ENCODE measurements at regions not wholly inside any gene's neighbourhood (a gene's known extent, or its start where the extent isn't known, plus 50 kb on each side); places are given as distances from the start of the nearest gene placed in this dataset.

GRCh38 chr11:110886288-110886970, 174.2 kb upstream of the ARHGAP20 start:
- no peak for TF ChIP-seq NFIC (IDR thresholded peaks at IDR 0.05)
- no peak for TF ChIP-seq REST (IDR thresholded peaks at IDR 0.05; ENCODE audit: low read depth)
- no peak for TF ChIP-seq RAD21 (IDR thresholded peaks at IDR 0.05; ENCODE audit: low read depth)
- no peak for TF ChIP-seq EGR1 (IDR thresholded peaks at IDR 0.05)
- no peak for TF ChIP-seq EP300 (IDR thresholded peaks at IDR 0.05; ENCODE audit: borderline replicate concordance)
- TF ChIP-seq, protein P1, sequence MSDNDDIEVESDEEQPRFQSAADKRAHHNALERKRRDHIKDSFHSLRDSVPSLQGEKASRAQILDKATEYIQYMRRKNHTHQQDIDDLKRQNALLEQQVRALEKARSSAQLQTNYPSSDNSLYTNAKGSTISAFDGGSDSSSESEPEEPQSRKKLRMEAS (IDR thresholded peaks at IDR 0.05): no peak
- TF ChIP-seq TAF1 (IDR thresholded peaks at IDR 0.05; ENCODE audit: low read depth): no peak
- TF ChIP-seq ZBTB7A (IDR thresholded peaks at IDR 0.05; ENCODE audit: low read depth): no peak
- no peak for TF ChIP-seq CREB1 (IDR thresholded peaks at IDR 0.05; ENCODE audit: low read depth)
- no peak for TF ChIP-seq TCF12 (IDR thresholded peaks at IDR 0.05; ENCODE audit: low read depth)
- no peak for TF ChIP-seq CEBPB (IDR thresholded peaks at IDR 0.05)

DNA sequence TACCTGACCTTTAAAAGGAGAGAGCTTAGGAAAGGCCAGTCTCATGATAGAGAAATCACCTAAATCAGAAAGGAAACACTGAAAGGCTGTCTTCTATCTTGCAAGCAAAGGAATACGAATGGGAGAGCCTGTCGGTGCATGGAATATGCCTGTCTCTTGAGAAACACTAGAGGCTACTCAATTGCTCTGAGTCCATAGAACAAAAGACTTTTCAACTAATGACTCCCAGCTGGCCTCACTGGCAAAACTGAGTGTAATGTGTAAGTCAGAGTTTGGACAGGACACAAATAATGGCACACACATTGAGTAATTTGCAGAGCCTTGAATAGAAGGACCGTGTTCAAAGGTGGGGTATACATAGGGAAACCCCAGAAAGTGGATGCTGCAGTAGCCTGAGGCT, 171.0 kb upstream of the ARHGAP20 start:
- TF ChIP-seq ZBTB7A (IDR thresholded peaks at IDR 0.05; ENCODE audit: low read depth): no peak
- TF ChIP-seq, protein P1 (IDR thresholded peaks at IDR 0.05): no peak
- TF ChIP-seq TEAD4 (IDR thresholded peaks at IDR 0.05): no peak
- no peak for TF ChIP-seq CREB1 (IDR thresholded peaks at IDR 0.05; ENCODE audit: low read depth)
- TF ChIP-seq REST (IDR thresholded peaks at IDR 0.05; ENCODE audit: low read depth): no peak
- no peak for TF ChIP-seq NFIC (IDR thresholded peaks at IDR 0.05)
- TF ChIP-seq EP300 (IDR thresholded peaks at IDR 0.05; ENCODE audit: borderline replicate concordance): no peak

DNA sequence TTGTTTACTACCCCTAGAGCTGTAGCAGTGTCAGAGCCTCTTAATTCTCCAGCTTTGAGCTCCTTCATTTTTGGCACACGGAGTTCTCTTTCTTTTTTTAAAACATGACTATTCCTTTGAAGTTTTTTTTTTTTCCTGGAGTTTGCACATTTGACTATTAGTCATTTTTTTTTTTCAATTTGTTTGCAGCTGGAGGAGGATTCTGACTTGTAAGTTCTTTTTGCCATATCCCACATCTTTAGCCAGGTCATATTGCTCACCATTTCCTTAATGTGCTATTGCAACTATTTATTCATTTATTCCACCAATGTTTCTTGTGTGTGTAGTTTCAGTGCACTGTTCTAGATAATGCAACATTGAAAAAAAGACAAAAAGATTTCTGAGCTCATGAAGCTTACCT, 166.3 kb upstream of the ARHGAP20 start:
- TF ChIP-seq TCF12 (IDR thresholded peaks at IDR 0.05; ENCODE audit: low read depth) (no peak), CREB1 (IDR thresholded peaks at IDR 0.05; ENCODE audit: low read depth) (no peak), YY1 (IDR thresholded peaks at IDR 0.05; ENCODE audit: low read depth) (no peak), ZBTB7A (IDR thresholded peaks at IDR 0.05; ENCODE audit: low read depth) (no peak), TAF1 (IDR thresholded peaks at IDR 0.05; ENCODE audit: low read depth) (no peak), NFIC (IDR thresholded peaks at IDR 0.05) (no peak), EGR1 (IDR thresholded peaks at IDR 0.05) (no peak), FOXM1 (IDR thresholded peaks at IDR 0.05; ENCODE audit: borderline replicate concordance, low read depth) (no peak), CEBPB (IDR thresholded peaks at IDR 0.05) (no peak), USF1 (IDR thresholded peaks at IDR 0.05) (no peak), EP300 (IDR thresholded peaks at IDR 0.05; ENCODE audit: borderline replicate concordance) (no peak), REST (IDR thresholded peaks at IDR 0.05; ENCODE audit: low read depth) (no peak), RAD21 (IDR thresholded peaks at IDR 0.05; ENCODE audit: low read depth) (no peak), TEAD4 (IDR thresholded peaks at IDR 0.05) (no peak)
- TF ChIP-seq, protein P1 (IDR thresholded peaks at IDR 0.05): no peak

DNA sequence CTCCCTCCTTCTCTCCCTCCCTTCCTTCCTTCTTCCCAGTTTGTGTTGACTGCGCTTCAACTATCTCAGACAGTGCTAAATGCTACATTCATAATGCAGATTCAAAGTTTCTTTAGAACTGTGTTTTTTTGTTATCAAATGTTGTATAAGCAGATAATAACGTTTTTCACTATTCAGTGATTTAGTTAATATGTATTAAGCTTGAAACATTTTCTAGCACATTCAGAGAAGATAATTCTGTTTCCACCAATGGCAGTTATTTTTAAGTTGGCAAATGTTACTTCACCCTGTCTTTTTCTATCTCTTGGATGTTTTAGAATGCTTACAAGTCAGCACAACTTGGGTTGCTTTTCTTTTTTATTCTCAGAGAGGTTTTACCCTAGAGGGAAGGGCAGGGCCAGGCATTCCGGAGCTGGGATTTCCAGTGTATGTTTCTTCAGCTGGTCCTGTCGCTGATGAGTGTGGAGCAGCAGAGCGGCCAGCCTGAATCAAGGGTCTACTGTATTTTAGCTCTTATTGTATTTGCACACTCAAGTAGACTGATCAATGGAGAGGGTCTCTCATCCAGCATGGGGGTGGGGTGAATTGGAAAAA, 162.3 kb upstream of the ARHGAP20 start:
- no peak for TF ChIP-seq ZBTB7A (IDR thresholded peaks at IDR 0.05; ENCODE audit: low read depth)
- TF ChIP-seq FOXM1 (IDR thresholded peaks at IDR 0.05; ENCODE audit: borderline replicate concordance, low read depth): no peak
- TF ChIP-seq TCF12 (IDR thresholded peaks at IDR 0.05; ENCODE audit: low read depth): no peak
- TF ChIP-seq EGR1 (IDR thresholded peaks at IDR 0.05): no peak
- TF ChIP-seq TEAD4 (IDR thresholded peaks at IDR 0.05): no peak
- no peak for TF ChIP-seq USF1 (IDR thresholded peaks at IDR 0.05)
- no peak for TF ChIP-seq YY1 (IDR thresholded peaks at IDR 0.05; ENCODE audit: low read depth)
- no peak for TF ChIP-seq TAF1 (IDR thresholded peaks at IDR 0.05; ENCODE audit: low read depth)
- TF ChIP-seq CEBPB (IDR thresholded peaks at IDR 0.05): no peak
- no peak for TF ChIP-seq RAD21 (IDR thresholded peaks at IDR 0.05; ENCODE audit: low read depth)
- TF ChIP-seq, protein P1 (IDR thresholded peaks at IDR 0.05): no peak
- no peak for TF ChIP-seq CREB1 (IDR thresholded peaks at IDR 0.05; ENCODE audit: low read depth)
- TF ChIP-seq NFIC (IDR thresholded peaks at IDR 0.05): no peak
- TF ChIP-seq REST (IDR thresholded peaks at IDR 0.05; ENCODE audit: low read depth): no peak
- no peak for TF ChIP-seq EP300 (IDR thresholded peaks at IDR 0.05; ENCODE audit: borderline replicate concordance)

All from Ishikawa (cell line).